ENCODE measurements at regions not wholly inside any gene's neighbourhood (a gene's known extent, or its start where the extent isn't known, plus 50 kb on each side); places are given as distances from the start of the nearest gene placed in this dataset.

DNA sequence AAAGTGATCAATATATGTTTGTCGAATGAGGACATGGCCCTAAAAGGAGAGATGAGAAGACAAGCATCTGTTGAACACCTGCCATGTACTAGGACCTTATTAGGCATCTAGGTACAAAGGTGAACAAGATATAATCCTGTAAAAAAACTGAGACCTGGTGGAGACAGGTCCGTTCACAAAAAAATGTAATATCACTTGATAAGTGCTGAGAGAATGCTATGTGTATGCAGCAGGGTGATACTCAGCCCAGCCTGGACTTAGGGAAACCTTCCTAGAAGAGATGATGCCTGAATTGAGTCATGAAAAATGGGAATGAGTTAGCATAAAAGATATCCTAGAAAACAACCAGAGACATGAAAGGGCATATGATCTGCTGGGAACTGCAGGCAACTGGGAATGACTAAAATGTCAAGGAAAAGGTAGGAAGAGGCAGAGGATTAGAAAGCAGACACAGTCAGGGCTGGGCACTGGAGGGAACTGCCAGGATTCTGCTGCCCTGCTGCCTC is 108.5 kb downstream of the ADRB2 start:
- H3K9me3 ChIP-seq (ENCODE audit: control insufficient read depth, insufficient read depth, low read length) = no peaks in the 10 kb centered on the region
- no peaks in the 10 kb centered on the region for H3K9me3 Mint-ChIP-seq

GRCh38 chr5:148937239-148937638 is 110.8 kb downstream of the ADRB2 start:
- intact Hi-C loops (cut with micrococcal nuclease) = no loop called here
- DNase-seq = no peak
- no peaks in the 10 kb centered on the region for H3K36me3 ChIP-seq (ENCODE audit: control insufficient read depth, insufficient read depth, low read length)
- TF ChIP-seq, protein P1, sequence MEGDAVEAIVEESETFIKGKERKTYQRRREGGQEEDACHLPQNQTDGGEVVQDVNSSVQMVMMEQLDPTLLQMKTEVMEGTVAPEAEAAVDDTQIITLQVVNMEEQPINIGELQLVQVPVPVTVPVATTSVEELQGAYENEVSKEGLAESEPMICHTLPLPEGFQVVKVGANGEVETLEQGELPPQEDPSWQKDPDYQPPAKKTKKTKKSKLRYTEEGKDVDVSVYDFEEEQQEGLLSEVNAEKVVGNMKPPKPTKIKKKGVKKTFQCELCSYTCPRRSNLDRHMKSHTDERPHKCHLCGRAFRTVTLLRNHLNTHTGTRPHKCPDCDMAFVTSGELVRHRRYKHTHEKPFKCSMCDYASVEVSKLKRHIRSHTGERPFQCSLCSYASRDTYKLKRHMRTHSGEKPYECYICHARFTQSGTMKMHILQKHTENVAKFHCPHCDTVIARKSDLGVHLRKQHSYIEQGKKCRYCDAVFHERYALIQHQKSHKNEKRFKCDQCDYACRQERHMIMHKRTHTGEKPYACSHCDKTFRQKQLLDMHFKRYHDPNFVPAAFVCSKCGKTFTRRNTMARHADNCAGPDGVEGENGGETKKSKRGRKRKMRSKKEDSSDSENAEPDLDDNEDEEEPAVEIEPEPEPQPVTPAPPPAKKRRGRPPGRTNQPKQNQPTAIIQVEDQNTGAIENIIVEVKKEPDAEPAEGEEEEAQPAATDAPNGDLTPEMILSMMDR (IDR thresholded peaks at IDR 0.05) = no peak
- H3K4me3 ChIP-seq (ENCODE audit: low read length) = no peak overlapping the region
- no peaks in the 10 kb centered on the region for H3K9me3 ChIP-seq (ENCODE audit: control insufficient read depth, insufficient read depth, low read length)
- no peak overlapping the region for H3K4me3 Mint-ChIP-seq
- H3K9me3 Mint-ChIP-seq = no peaks in the 10 kb centered on the region
- no CpG with 5 or more reads among the region's 1 CpG for WGBS (ENCODE audit: insufficient coverage)
- H3K27ac Mint-ChIP-seq = no peak overlapping the region
- H3K4me1 ChIP-seq (ENCODE audit: control insufficient read depth, insufficient read depth, low read length) = no peaks in the 10 kb centered on the region
- H3K4me1 Mint-ChIP-seq = peaks cover 18 to 19% of the 10 kb centered on the region in 2 donors
- H3K27me3 Mint-ChIP-seq (ENCODE audit: low read depth in 2 of 2) = no peaks in the 10 kb centered on the region
- no peak overlapping the region for H3K27ac ChIP-seq (ENCODE audit: low read length)
- no peaks in the 10 kb centered on the region for H3K27me3 ChIP-seq (ENCODE audit: control insufficient read depth, insufficient read depth, low read length)
- H3K36me3 Mint-ChIP-seq = no peaks in the 10 kb centered on the region
- no peak for ATAC-seq

More for the DNA sequence above, 108.5 kb downstream of the ADRB2 start:
- WGBS (ENCODE audit: insufficient coverage) = 86% methylated on average over 2 of the region's 2 CpGs
- H3K36me3 Mint-ChIP-seq = no peaks in the 10 kb centered on the region
- no peak overlapping the region for H3K27ac ChIP-seq (ENCODE audit: low read length)
- H3K4me3 Mint-ChIP-seq = no peak overlapping the region
- H3K4me1 Mint-ChIP-seq = peaks cover 21 to 32% of the 10 kb centered on the region in 2 donors
- no peaks in the 10 kb centered on the region for H3K27me3 Mint-ChIP-seq (ENCODE audit: low read depth in 2 of 2)
- H3K36me3 ChIP-seq (ENCODE audit: control insufficient read depth, insufficient read depth, low read length) = no peaks in the 10 kb centered on the region
- TF ChIP-seq, protein P1 (IDR thresholded peaks at IDR 0.05) = no peak
- no peak for ATAC-seq
- intact Hi-C loops (cut with micrococcal nuclease) = no loop called here
- no peak for DNase-seq
- H3K27me3 ChIP-seq (ENCODE audit: control insufficient read depth, insufficient read depth, low read length) = no peaks in the 10 kb centered on the region
- no peak overlapping the region for H3K4me3 ChIP-seq (ENCODE audit: low read length)
- no peaks in the 10 kb centered on the region for H3K4me1 ChIP-seq (ENCODE audit: control insufficient read depth, insufficient read depth, low read length)
- no peak overlapping the region for H3K27ac Mint-ChIP-seq

- TF ChIP-seq, protein P1 (IDR thresholded peaks at IDR 0.05) = no peak
- Mint-ChIP-seq H3K36me3 (no peaks in the 10 kb centered on the region), H3K4me1 (peaks cover 14% of the 10 kb centered on the region in 2 donors), H3K9me3 (no peaks in the 10 kb centered on the region), H3K27me3 (ENCODE audit: low read depth in 2 of 2) (no peaks in the 10 kb centered on the region), H3K4me3 (no peak overlapping the region), H3K27ac (no peak overlapping the region)
- ATAC-seq (no peak), DNase-seq (no peak)
- no peaks in the 10 kb centered on the region for H3K36me3 ChIP-seq (ENCODE audit: control insufficient read depth, insufficient read depth, low read length)
- no peak overlapping the region for H3K27ac ChIP-seq (ENCODE audit: low read length)
- intact Hi-C loops (cut with micrococcal nuclease) = no loop called here
- 96% methylated on average over 4 of the region's 4 CpGs for WGBS (ENCODE audit: insufficient coverage)
- H3K4me1 ChIP-seq (ENCODE audit: control insufficient read depth, insufficient read depth, low read length) = no peaks in the 10 kb centered on the region
- no peak overlapping the region for H3K4me3 ChIP-seq (ENCODE audit: low read length)
- H3K27me3 ChIP-seq (ENCODE audit: control insufficient read depth, insufficient read depth, low read length) = no peaks in the 10 kb centered on the region
- no peaks in the 10 kb centered on the region for H3K9me3 ChIP-seq (ENCODE audit: control insufficient read depth, insufficient read depth, low read length)
Observed at GRCh38 chr5:148937830-148938521, 111.6 kb downstream of the ADRB2 start.

- no peaks in the 10 kb centered on the region for H3K4me1 ChIP-seq (ENCODE audit: control insufficient read depth, insufficient read depth, low read length)
- no peak overlapping the region for H3K27ac ChIP-seq (ENCODE audit: low read length)
- ATAC-seq (no peak), DNase-seq (no peak)
- no peaks in the 10 kb centered on the region for H3K36me3 Mint-ChIP-seq
- no peaks in the 10 kb centered on the region for H3K9me3 ChIP-seq (ENCODE audit: control insufficient read depth, insufficient read depth, low read length)
- no peaks in the 10 kb centered on the region for H3K9me3 Mint-ChIP-seq
- no peak overlapping the region for H3K4me3 ChIP-seq (ENCODE audit: low read length)
- H3K4me1 Mint-ChIP-seq = peaks cover 14% of the 10 kb centered on the region in 2 donors
- H3K27me3 ChIP-seq (ENCODE audit: control insufficient read depth, insufficient read depth, low read length) = no peaks in the 10 kb centered on the region
- no peak overlapping the region for H3K27ac Mint-ChIP-seq
- no peak overlapping the region for H3K4me3 Mint-ChIP-seq
- TF ChIP-seq, protein P1 (IDR thresholded peaks at IDR 0.05) = no peak
- no peaks in the 10 kb centered on the region for H3K27me3 Mint-ChIP-seq (ENCODE audit: low read depth in 2 of 2)
- WGBS (ENCODE audit: insufficient coverage) = 100% methylated on average over 3 of the region's 3 CpGs
- no peaks in the 10 kb centered on the region for H3K36me3 ChIP-seq (ENCODE audit: control insufficient read depth, insufficient read depth, low read length)
- intact Hi-C loops (cut with micrococcal nuclease) = no loop called here
Observed at GRCh38 chr5:148938522-148938882, 112.1 kb downstream of the ADRB2 start.
